ENCODE measurements at regions not wholly inside any gene's neighbourhood (a gene's known extent, or its start where the extent isn't known, plus 50 kb on each side); places are given as distances from the start of the nearest gene placed in this dataset.
"Not testable (repeated sequence)": the region's sequence is repeated elsewhere in the genome, so short reads cannot be mapped to it uniquely, and the experiment has no call there.

DNA sequence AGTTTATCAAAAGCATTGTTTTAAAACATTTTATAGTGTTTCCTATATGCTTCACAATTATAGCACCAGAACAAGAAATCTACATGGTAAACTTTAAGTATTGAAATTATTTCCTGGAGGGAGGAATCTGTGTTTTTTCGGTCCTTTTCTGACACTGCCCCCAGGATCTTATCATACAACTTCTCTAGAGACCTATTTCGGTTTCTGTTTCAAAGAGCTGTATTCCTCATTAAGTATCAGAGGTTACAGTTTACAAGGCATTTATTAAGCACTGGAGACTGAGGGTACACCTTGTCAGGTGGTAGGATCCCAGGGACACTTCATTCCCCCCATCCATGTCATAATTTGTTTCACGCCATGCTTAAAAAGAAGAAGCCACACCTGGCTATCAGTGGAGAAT, 146.4 kb downstream of the ATP6V0E2 start:
- not testable (repeated sequence) for TF ChIP-seq POLR2AphosphoS5, POLR2A (IDR thresholded peaks at IDR 0.05)
- TF ChIP-seq, protein P1, sequence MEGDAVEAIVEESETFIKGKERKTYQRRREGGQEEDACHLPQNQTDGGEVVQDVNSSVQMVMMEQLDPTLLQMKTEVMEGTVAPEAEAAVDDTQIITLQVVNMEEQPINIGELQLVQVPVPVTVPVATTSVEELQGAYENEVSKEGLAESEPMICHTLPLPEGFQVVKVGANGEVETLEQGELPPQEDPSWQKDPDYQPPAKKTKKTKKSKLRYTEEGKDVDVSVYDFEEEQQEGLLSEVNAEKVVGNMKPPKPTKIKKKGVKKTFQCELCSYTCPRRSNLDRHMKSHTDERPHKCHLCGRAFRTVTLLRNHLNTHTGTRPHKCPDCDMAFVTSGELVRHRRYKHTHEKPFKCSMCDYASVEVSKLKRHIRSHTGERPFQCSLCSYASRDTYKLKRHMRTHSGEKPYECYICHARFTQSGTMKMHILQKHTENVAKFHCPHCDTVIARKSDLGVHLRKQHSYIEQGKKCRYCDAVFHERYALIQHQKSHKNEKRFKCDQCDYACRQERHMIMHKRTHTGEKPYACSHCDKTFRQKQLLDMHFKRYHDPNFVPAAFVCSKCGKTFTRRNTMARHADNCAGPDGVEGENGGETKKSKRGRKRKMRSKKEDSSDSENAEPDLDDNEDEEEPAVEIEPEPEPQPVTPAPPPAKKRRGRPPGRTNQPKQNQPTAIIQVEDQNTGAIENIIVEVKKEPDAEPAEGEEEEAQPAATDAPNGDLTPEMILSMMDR (IDR thresholded peaks at IDR 0.05) = not testable (repeated sequence)

Data from breast epithelium (tissue), 3 donors.